ENCODE measurements at regions not wholly inside any gene's neighbourhood (a gene's known extent, or its start where the extent isn't known, plus 50 kb on each side); places are given as distances from the start of the nearest gene placed in this dataset.

- DNase-seq: no peak
These were observed 109.9 kb upstream of the TIAM2 start for GRCh38 chr6:154885214-154885613.

DNA sequence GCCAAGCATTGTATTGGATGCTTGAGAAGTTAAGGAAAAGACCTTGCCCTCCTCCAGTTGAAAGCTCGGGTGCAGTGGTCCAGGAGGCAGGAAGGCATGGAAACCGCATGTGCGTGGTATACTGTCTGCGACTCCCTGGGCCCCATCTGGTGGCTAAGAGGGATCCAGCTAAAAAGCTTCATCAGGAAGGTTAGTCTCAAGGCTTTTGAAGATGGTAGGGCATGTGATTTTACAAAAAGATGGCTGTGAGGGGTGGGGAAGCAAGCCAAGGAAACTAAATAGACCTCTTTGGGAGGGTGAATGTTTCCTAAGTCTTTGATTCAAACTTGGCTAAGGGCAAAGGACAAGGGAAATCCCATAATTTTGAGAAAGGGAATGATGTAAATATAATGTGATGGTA lies 109.1 kb upstream of the TIAM2 start:
- no peak for DNase-seq

- DNase-seq: no peak
These were observed 108.6 kb upstream of the TIAM2 start for GRCh38 chr6:154886471-154886870.

DNA sequence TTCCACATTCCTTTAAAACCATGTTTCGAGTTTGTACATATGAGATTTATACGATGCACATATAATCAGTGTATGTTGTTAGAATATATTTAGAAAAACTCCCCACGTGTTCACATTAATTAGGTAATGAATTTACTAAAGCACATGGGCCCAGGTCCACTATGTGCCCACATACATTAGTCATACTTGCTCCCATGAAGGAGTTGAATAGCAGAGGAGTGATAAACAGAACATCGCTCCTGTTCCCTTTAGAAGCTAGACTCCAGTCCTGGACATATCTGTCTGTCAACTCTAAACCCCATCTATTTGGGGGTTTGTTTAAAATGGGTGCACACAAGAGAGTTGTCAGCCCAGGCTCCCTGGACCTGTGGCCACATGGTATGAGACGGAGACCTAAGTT lies 108.1 kb upstream of the TIAM2 start:
- no peak for DNase-seq

DNA sequence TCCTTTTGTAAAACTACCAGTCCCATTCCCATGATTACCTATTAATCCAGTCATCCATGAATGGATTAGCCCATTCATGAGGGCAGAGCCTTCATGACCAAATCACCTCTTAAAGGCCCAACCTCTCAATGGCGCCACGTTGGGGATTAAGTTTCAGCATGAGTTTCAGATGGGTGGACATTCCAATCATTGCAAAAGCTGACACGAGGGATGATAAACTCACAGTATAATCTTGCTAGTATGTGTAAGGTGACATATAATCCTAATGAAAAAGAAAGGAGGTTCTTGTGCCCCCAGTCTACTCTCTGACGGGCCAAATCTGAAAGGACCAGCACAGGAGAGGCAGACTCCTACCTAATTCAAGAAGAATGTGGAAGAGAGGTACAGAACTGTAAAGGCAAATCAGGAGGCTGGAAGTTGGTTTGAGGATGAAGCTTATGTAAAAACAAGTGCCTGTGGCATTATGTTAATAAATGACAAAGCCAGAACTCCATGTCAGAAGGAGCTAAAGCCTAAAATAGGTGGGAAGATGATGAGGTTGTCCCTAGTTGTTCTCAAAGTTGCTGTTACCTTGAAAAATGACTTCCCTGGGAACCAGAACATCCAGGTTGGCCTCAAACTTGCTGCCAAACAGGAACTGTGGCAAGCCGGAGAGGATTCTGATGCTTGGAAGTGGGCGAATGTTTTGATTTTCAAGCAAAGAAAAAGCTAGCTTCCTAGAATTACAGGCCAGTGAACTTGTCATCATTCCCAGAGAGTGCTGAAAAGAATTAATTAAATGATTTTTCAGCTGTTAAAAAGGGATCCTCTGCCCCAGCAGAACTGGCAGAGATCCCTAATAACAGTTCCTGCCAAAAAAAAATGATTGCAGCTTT lies 106.5 kb upstream of the TIAM2 start:
- no peak for DNase-seq

DNA sequence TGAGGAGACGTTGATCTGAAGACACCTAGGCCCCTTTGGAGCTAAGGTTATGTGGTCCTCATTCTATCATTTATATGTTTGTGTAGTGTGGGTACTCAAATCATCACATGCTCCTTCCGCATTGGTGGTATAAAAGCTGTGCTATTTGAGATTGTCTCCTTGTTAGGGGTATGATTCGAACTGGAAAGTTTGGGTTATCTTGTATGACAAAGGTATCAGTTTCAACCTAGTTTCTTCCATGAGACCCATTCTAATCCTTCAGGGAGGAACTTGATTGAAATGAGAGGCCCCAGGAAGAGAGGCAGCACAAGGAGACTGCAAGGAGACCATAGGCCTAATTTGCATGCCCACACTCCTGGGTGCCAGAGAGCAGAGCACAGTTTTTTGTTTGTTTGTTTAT lies 104.2 kb upstream of the TIAM2 start:
- no peak for DNase-seq

- DNase-seq: no peak
These were observed 103.2 kb upstream of the TIAM2 start for GRCh38 chr6:154891901-154892300.

- DNase-seq: no peak
These were observed 101.2 kb upstream of the TIAM2 start for GRCh38 chr6:154893917-154894316.

DNA sequence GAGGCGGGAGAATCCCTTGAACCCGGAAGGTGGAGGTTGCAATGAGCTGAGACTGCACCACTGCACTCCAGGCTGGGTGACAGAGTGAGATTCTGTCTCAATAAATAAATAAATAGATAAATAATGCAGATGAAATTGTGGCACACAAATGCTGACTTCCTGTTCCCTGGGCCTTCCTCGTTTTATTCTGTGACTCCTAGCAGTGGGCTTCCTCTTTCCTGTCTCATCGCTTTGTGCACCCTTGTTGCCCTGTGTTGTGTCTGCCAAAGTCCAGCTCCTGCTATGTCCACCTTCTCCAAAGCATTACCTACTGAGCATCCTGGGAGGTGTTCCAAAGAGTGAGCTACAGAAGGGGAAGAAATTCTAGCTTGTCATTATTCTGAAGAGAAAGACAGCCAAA lies 100.2 kb upstream of the TIAM2 start:
- DNase-seq: no peak

DNA sequence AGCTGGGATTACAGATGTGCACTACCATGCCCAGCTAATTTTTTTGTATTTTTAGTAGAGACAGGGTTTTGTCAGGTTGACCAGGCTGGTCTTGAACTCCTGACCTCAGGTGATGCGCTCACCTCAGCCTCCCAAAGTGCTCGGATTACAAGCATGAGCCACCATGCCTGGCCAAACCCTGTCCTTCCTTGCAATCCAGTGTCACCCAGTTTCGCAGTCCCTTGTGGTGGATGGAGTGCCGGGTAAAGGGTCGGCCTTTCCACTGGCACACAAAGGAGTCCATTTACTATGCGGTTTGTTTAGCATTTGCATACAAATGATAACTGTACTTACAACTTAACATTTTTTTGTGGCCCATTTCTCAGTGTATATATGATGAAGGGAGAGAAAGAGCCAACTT lies 99.3 kb upstream of the TIAM2 start:
- DNase-seq: no peak

DNA sequence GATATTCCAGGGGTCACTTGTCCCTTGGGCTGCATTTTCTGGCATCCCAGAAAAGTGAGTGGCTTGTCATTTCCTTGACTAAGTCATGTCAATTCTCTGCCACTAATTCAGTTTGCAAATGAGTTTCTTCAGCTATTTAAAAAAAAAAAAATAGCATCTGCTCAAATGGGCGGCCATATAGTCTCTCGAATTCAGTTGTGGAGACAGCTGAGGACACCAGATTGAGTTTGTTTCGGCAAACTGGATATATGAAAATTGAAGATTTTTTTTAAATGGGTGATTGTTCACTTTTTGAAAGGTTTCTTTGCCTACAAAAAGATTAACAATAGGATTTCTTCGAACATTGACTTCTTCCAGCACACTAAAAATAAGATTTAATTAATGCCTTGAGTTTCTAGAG lies 96.3 kb upstream of the TIAM2 start:
- no peak for DNase-seq

DNA sequence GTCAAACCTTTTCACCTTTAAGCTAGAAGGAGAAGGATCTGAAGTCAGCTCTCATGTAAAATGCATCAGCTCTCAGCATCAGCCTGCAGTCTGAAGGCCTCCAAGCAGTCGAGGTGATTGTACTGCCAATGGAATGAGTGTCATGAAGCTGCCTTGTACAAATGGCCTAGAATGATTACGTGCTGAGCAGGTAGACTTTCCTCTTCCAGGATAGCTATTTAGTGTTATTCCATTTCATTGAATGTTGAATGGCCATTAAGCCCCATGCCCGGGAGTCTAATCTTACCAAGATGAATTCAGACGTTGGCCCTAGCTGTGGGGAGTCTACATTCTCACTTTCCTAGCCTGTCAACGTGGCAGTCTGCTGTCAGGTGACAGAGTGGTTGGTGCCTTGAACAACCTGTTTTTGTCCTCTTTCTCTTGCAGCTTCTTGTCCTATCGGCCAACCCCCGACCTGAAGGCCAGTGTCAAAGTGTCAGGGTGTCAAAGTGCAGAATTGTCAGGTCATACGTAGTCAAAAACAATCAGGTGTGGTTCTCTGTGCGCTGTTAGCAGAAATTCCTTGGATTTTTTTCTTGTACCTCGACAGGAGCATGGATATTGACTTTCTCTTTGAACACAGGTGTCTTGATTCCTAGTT lies 95.2 kb upstream of the TIAM2 start:
- DNase-seq: no peak

GRCh38 chr6:154901876-154902552 lies 93.1 kb upstream of the TIAM2 start:
- DNase-seq: no peak

DNA sequence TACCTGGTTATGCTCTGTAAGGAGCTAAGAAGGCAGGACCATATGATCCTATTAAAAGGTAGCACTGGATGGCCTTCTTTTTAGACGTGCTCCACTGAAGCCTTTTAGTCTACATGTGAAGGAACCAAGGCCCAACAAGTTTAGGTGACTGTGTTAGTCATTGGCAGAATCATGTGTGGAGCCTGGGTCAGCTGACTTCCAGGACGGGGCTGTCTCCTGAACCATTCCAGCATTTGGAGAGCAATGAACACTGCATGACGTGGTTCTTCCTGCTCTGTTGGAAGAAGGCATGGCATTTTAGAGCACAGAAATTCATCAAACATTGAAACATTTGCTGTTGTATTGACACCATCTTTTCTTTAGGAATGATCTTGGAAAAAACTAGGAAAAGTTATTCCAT lies 87.8 kb upstream of the TIAM2 start:
- no peak for DNase-seq

GRCh38 chr6:154908723-154909122 lies 86.4 kb upstream of the TIAM2 start:
- DNase-seq: no peak

DNA sequence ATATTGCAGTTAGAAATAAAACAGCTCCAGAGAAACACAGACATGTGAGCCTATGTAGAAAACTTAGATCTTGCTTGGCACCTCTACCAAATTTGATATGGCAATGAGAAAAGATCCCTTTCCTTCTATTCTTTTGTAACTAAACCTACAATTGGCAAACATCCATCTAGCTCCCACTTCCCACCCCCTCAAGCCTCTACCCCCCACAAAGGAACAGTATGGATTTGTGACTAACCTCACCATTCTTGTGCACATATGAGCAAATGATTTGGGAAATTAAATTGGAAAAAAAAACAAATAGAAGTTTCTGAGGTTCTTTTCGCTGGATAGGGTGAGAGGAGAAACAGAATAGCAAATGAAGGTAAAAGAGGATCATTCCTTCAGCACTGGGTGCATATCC lies 85.8 kb upstream of the TIAM2 start:
- DNase-seq: no peak

DNA sequence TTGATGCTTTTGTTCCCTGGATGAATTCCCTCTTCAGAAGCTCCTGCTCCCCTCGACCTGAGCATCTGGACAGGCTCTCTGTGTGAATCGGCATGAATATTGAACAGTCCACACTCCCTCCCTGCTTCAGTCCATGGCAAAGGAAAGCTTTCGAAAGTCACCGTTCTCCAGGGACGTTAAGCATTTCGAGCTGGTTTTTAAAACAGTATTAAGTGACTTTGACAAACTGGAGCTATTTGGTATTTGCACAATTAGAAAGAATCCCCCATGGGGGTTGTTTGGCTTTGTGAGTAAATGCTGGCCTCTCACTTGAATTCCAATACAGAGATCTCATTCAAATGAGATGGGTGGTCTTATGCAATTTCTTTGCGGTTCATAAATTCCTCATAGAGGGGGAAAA lies 85.3 kb upstream of the TIAM2 start:
- DNase-seq: no peak

DNA sequence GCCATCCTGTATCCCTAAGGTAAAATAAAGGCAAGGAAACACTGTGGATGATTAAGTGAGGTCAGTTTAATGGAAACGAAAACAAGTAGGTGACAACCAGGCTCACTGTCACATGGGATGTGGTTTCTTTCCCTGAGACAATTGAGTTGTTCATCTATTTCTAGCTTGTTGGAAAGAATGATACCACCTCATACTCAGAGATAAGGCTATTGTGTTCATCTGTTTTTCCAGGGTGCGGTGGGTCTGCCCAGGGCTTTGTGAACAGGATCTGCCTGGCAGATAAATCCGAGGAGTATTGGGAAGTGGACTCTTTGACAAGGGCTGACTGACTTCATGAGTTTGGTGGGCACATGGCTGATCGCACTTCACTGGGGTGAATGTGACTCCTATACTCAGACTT lies 80.8 kb upstream of the TIAM2 start:
- DNase-seq: no peak

DNA sequence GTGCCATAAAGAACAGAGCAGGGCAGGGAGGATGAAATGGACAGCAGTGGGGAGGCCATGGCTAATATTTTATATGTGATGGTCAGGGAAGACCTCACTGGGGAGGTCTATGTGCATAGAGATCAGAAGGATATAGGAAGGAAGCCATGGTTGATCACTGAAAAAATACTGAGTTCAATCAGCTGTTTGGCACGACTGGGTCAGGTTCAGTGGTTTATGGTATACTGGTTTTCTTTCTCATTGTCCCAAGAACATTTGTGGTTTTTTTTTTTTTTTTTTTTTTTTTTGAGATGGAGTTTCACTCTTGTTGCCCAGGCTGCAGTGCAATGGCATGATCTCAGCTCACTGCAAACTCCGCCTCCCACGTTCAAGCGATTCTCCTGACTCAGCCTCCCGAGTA lies 78.3 kb upstream of the TIAM2 start:
- DNase-seq: no peak

DNA sequence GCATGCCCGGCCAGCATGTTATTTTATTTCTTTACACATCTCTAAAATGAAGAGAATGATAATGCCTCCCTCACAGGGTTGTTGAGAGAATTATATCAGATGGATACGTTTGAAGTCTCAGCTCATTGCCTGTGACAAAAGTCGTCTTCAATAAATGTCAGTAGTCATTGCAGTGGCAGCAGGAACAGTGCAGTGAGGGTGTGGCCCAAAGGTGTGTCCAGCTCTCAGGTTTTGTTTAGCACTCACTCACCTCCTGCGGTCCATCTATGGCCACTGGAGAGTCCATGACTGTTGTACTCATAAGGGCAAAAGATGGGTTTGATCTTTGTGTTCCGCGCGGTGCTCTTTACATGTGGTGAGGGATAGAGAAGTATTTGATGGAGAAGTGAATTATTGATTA lies 77.2 kb upstream of the TIAM2 start:
- DNase-seq: no peak

- DNase-seq: no peak
These were observed 75.3 kb upstream of the TIAM2 start for GRCh38 chr6:154919806-154920205.

GRCh38 chr6:154920495-154921200 lies 74.5 kb upstream of the TIAM2 start:
- DNase-seq: no peak

DNA sequence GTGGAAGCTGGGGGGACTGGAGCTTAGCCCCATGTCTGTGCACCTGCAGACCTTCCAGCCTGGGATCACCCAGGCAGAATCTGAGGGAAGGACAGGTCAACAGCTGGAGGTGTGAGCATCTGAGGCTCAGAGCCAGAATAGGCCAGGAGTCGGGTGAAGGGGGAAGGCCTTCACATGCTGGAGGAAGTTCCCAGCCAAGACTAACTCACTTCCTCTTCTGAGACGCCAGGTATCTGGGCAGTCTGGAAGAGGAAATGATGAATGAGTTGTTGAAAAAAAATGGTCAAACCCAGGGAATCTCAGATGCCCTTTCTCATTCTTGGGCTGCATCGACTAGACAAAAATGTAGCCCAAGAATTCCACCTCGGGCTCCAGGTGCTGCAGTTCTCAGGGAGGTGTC lies 73.6 kb upstream of the TIAM2 start:
- DNase-seq: no peak
